ENCODE measurements at regions not wholly inside any gene's neighbourhood (a gene's known extent, or its start where the extent isn't known, plus 50 kb on each side); places are given as distances from the start of the nearest gene placed in this dataset.

- Histone ChIP-seq H4K20me1 (ENCODE audit: control insufficient read depth, insufficient read depth, low read depth, low read length) (no peaks in the 10 kb centered on the region), H3K9me2 (replicated peaks; ENCODE audit: control insufficient read depth, low read length) (no peaks in the 10 kb centered on the region), H3K27me3 (ENCODE audit: control insufficient read depth, low read length) (no peaks in the 10 kb centered on the region), H3K4me1 (ENCODE audit: control insufficient read depth, low read length) (no peaks in the 10 kb centered on the region), H3K79me2 (ENCODE audit: control insufficient read depth, low read length) (no peaks in the 10 kb centered on the region), H3K4me3 (ENCODE audit: low read length) (no peak overlapping the region), H3F3A (ENCODE audit: control insufficient read depth, insufficient read depth) (no peaks in the 10 kb centered on the region), H3K4me2 (ENCODE audit: low read length) (no peak overlapping the region), H3K27ac (ENCODE audit: low read depth, low read length) (no peak overlapping the region), H3K9me3 (ENCODE audit: control insufficient read depth, insufficient read depth, low read length) (no peaks in the 10 kb centered on the region), H3K36me3 (ENCODE audit: control insufficient read depth, low read length) (no peaks in the 10 kb centered on the region)
- TF ChIP-seq EZH2phosphoT487 (IDR thresholded peaks at IDR 0.05; ENCODE audit: borderline replicate concordance, low read length) (no peak), CTCF (IDR thresholded peaks at IDR 0.05; ENCODE audit: low read depth, low read length, poor library complexity, severe bottlenecking) (no peak)
Observed at GRCh38 chr3:193130576-193130975, 110.4 kb upstream of the PLAAT1 start.

DNA sequence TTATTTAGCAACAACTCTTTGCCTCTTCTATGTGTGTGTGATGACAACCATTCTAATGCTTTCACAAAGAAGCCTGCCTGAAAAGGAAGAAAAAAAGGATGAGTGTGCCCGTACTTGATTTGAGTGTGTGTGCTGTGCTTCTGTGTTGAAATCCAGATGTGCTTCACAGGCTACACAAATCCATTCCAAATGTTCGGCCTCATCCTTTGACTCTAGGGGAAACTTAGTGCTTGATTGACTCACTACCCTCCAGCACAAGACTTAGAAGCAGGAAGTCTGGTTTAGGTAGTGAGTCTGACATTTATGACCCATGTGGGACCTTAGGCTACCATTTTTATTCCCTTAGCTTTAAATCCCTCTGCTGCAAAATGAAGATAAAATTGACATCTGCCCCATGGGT lies 108.8 kb upstream of the PLAAT1 start:
- no peaks in the 10 kb centered on the region for H3K27me3 ChIP-seq (ENCODE audit: control insufficient read depth, low read length)
- no peak for TF ChIP-seq EZH2phosphoT487 (IDR thresholded peaks at IDR 0.05; ENCODE audit: borderline replicate concordance, low read length)
- no peak for TF ChIP-seq CTCF (IDR thresholded peaks at IDR 0.05; ENCODE audit: low read depth, low read length, poor library complexity, severe bottlenecking)

DNA sequence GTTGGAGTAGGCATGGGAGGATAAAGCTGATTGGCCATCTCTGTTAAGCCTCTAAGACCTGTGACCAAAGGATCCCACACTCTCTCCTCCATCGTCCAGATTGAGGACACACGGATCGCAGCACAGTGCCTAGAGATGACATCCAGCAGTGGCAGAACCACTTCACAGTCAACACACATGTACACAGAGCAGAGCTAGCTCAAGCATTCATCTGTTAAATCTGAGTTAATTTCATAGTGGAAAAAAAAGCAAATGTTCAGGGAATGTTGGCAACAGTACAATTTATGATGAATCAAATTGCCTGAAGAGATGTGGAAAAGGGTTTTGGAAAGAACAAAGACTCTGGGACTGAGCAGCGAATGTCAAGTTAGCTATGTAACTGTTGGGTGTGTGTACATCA lies 108.1 kb upstream of the PLAAT1 start:
- Histone ChIP-seq H4K20me1 (ENCODE audit: control insufficient read depth, insufficient read depth, low read depth, low read length) (no peaks in the 10 kb centered on the region), H3K4me2 (ENCODE audit: low read length) (no peak overlapping the region), H3K4me3 (ENCODE audit: low read length) (no peak overlapping the region), H3K36me3 (ENCODE audit: control insufficient read depth, low read length) (no peaks in the 10 kb centered on the region), H3F3A (ENCODE audit: control insufficient read depth, insufficient read depth) (no peaks in the 10 kb centered on the region), H3K4me1 (ENCODE audit: control insufficient read depth, low read length) (no peaks in the 10 kb centered on the region), H3K27ac (ENCODE audit: low read depth, low read length) (no peak overlapping the region), H3K79me2 (ENCODE audit: control insufficient read depth, low read length) (no peaks in the 10 kb centered on the region), H3K9me2 (replicated peaks; ENCODE audit: control insufficient read depth, low read length) (no peaks in the 10 kb centered on the region), H3K27me3 (ENCODE audit: control insufficient read depth, low read length) (no peaks in the 10 kb centered on the region), H3K9me3 (ENCODE audit: control insufficient read depth, insufficient read depth, low read length) (no peaks in the 10 kb centered on the region)
- TF ChIP-seq EZH2phosphoT487 (IDR thresholded peaks at IDR 0.05; ENCODE audit: borderline replicate concordance, low read length) (no peak), CTCF (IDR thresholded peaks at IDR 0.05; ENCODE audit: low read depth, low read length, poor library complexity, severe bottlenecking) (no peak)

More for the DNA sequence above, 108.8 kb upstream of the PLAAT1 start:
- Histone ChIP-seq H3K79me2 (ENCODE audit: control insufficient read depth, low read length) (no peaks in the 10 kb centered on the region), H3F3A (ENCODE audit: control insufficient read depth, insufficient read depth) (no peaks in the 10 kb centered on the region), H4K20me1 (ENCODE audit: control insufficient read depth, insufficient read depth, low read depth, low read length) (no peaks in the 10 kb centered on the region), H3K36me3 (ENCODE audit: control insufficient read depth, low read length) (no peaks in the 10 kb centered on the region), H3K27ac (ENCODE audit: low read depth, low read length) (no peak overlapping the region), H3K9me3 (ENCODE audit: control insufficient read depth, insufficient read depth, low read length) (no peaks in the 10 kb centered on the region), H3K4me2 (ENCODE audit: low read length) (no peak overlapping the region), H3K9me2 (replicated peaks; ENCODE audit: control insufficient read depth, low read length) (no peaks in the 10 kb centered on the region), H3K4me3 (ENCODE audit: low read length) (no peak overlapping the region), H3K4me1 (ENCODE audit: control insufficient read depth, low read length) (no peaks in the 10 kb centered on the region)

- Histone ChIP-seq H3K4me2 (ENCODE audit: low read length) (no peak overlapping the region), H3K4me1 (ENCODE audit: control insufficient read depth, low read length) (no peaks in the 10 kb centered on the region), H3K79me2 (ENCODE audit: control insufficient read depth, low read length) (no peaks in the 10 kb centered on the region), H3K27ac (ENCODE audit: low read depth, low read length) (no peak overlapping the region), H3K4me3 (ENCODE audit: low read length) (no peak overlapping the region), H3K9me2 (replicated peaks; ENCODE audit: control insufficient read depth, low read length) (no peaks in the 10 kb centered on the region), H3F3A (ENCODE audit: control insufficient read depth, insufficient read depth) (no peaks in the 10 kb centered on the region), H3K9me3 (ENCODE audit: control insufficient read depth, insufficient read depth, low read length) (no peaks in the 10 kb centered on the region), H3K27me3 (ENCODE audit: control insufficient read depth, low read length) (no peaks in the 10 kb centered on the region), H4K20me1 (ENCODE audit: control insufficient read depth, insufficient read depth, low read depth, low read length) (no peaks in the 10 kb centered on the region), H3K36me3 (ENCODE audit: control insufficient read depth, low read length) (no peaks in the 10 kb centered on the region)
- TF ChIP-seq CTCF (IDR thresholded peaks at IDR 0.05; ENCODE audit: low read depth, low read length, poor library complexity, severe bottlenecking) (no peak), EZH2phosphoT487 (IDR thresholded peaks at IDR 0.05; ENCODE audit: borderline replicate concordance, low read length) (no peak)
Observed at GRCh38 chr3:193134856-193135255, 106.2 kb upstream of the PLAAT1 start.
